HuH-7 (cell line): ENCODE measurements at regions not wholly inside any gene's neighbourhood (a gene's known extent, or its start where the extent isn't known, plus 50 kb on each side); places are given as distances from the start of the nearest gene placed in this dataset.
"Not testable (repeated sequence)": the region's sequence is repeated elsewhere in the genome, so short reads cannot be mapped to it uniquely, and the experiment has no call there.

Experiments used
- DNase-seq: peaks from one replicate; pipeline ENCODE4 v3.0.0; 2011; ENCODE audit warnings: low spot score

DNA sequence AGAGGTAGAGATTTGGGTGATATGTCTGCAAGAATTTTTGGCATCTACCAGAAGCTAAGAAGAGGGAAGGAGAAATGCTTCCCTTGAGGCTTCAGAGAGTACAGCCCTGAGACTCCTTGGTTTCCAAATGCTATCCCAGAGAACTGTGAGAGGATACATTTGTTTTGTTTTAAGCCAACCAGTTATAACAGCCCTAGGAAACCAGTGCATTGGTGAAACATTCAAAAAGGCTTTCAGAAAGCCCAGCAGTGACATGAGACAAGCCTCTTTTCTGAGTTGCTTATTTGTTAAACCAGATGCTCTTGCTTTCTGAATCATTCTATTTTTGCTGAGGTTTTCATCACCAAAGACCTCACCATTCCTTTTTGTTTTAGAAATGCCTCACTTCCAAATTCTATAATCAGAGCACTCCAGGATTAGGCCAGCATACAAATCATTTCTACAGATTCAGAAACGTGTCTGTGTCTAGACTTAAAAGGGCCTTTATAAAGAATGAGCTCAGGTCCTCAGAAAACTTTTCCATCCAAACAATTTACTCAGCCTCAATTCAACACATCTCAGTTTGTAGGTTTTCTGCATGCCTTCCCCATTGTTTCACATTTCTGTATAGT lies 1617.8 kb upstream of the FLRT2 start:
- DNase-seq = no peak

DNA sequence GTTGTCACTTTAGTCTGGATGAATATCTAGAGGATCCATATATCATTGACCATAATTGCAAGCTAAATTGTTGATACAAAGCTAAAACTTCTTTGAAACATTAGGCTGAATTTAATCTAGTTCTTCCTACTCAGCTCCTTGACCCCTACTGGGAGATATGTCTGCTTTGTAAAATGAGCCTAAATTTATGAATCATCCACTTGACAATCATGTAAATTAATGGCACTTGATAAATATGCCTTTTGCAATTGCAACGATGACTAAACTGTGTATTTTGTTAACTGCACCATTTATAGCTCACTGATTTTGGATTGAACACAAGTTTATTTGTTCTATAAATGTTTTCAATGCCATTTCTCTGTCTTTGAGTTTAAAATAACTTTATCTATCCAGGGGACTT lies 1616.5 kb upstream of the FLRT2 start:
- no peak for DNase-seq

DNA sequence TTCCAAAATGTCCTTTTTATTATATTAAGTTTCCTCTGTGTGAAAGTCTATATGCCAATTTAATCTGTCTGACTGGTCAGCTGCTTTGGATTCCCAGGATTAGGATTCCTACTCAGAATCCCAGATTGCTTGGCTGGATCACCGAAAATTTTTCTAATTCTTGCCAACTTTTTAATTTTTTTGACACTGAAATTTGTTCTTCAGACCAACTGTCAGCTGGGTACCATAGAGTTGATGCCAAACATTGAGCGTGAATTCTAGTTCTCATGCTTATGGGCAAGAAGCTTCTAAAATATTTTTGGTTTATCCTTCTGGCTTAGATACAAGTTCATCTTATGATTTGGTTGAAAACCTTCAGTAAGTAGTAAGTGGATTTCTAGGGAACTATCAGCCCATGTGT lies 1611.4 kb upstream of the FLRT2 start:
- DNase-seq = no peak

DNA sequence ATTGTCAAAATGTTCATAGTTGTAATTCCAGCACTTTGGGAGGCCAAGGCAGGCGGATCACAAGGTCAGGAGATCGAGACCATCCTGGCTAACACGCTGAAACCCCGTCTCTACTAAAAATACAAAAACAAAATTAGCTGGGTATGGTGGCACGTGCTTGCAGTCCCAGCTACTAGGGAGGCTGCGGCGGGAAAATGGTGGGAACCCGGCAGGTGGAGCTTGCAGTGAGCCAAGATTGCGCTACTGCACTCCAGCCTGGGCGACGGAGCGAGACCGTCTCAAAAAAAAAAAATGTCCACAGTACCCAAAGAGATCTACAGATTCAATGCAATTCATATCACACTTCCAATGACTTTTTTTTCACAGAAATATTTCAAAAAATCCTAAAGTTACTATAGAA lies 1610.3 kb upstream of the FLRT2 start:
- DNase-seq = not testable (repeated sequence)

DNA sequence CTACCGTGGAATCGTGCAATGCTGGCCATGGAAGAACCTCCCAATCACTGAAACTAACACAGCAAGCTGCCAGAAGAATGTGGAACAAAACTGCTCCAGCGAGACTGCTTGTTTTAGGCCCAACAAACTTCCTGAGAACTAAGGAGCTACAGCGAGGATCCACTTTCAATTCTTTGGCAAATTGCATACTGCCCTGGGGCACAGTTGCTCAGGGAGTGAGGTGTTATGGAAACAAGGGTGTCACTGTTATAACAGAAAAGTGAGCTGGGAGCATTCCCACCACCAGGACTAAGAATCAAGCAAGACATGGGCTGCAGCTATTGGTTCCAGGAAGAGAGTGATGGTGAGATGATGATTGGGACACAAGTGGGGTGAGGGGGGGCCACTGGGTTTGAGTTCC lies 1606.1 kb upstream of the FLRT2 start:
- DNase-seq = no peak

DNA sequence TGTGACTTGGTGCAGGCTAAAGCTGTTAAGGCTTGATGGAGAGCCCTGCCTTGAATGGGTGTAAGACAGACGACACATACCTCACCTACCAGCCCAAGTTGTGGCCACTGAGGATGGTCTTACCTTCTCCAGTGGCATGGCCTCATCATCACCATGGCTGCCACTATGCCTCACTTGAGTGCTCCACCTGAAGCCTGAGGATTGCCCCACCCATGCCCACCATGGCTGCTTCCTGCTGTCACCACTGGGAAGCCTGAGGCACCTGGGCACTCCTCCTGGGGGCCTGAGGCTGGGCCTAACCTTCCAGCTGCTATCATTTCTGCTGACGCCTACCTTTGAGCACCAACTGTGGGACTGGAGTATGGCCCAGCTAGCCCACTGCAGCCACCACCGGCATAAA lies 1605.7 kb upstream of the FLRT2 start:
- DNase-seq = no peak

DNA sequence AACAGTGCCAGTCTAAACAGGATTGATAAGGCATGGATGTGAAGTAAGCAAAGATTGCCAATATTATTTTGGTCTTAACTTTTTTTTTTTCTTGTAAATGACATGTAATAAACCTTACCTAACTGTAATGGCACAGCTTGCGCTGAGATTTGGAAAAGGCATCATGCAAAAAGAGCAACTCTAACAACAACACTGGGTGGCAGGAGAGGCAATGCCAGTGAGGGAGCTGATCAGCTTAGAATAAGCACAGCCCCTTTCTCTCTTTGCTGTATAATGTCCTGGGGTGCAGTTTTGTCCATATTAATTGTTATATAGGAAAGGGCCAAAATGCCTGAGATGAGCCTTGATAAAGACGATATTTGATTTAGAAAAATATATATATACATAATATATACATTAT lies 1589.7 kb upstream of the FLRT2 start:
- DNase-seq = no peak

DNA sequence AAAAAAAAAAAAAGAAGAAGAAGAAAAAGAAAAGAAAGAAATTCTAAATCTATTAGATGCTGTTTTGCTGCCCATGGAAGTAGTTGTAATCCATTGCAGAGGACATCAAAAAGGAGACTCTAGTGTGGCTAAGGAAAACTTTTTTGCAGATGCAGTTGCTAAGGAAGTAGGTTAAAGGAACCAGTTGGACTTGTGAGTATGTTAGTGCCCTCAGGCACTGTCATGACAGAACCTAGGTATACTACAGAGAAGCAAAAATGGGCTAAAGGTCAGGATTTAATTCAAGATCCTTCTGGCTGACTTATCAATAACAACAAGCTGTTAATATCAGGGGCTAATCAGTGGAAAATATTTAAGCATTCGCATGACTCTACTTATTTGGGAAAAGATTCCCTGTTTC lies 1571.6 kb upstream of the FLRT2 start:
- no peak for DNase-seq

DNA sequence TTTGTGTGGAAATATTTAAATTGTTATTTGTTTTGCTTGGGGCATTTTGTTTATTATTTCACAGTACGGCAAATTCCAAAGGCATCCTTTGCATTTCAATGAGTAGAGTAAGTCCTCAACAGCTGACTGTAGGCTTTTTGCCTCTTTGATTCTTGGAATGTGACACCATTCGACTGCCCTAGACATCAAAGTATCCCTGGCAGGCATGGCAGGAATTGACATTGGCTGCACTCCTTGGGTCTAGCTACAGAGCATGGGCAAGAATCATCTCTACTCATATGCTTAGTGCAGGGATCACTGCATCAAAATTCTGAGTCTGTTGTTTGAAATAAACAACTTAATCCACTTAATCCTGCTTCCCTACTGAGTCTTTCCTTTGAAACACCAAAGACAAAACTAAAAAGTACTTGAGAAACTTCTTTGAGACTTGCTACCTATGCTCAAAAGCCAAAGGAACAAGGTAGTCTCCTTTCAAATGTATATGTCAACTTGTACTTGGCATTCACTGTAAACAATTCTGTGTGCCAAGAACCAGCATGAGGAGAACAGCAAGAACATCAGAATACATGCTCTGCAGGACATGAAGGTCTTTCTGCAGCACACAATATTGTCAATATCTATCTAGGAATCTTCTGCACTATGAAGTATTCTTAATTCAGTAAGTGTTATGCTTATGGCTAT lies 1569.0 kb upstream of the FLRT2 start:
- no peak for DNase-seq

DNA sequence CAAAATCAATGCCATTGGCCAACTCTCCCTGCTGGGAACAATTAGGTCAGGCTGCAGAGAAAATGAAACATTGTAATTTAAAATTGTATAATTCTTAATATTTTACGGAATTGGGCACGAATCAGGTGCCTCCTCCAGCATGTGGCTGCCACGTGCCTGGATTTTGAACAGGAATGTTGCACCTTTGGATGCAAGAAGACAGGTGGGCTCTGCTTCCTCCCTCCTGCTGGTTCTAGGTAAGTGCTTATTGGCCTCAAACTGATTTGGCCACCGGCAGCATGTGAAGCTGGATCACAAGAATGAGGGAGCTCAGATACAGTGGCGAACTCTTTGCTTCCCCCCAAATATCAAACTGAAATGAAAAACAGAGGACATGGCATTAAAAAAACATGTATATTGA lies 1559.9 kb upstream of the FLRT2 start:
- no peak for DNase-seq

DNA sequence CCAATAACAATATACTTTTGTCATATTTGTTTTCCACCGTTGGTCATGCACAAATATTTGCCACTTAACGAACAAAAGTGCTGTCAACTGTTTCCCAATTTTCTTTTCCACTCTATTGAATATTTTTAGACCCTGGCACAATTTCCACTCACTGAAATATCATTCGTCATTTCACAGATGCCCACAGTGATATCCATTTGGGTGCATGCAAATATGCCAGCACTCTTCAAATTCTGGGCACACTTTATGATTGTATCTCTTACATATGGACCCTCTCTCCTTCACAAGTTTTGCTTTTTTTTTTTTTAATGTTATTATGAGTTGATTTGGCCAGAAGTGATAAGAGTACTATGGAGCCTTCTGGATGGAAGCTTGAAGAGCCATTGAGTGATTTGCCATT lies 1557.3 kb upstream of the FLRT2 start:
- DNase-seq = no peak

DNA sequence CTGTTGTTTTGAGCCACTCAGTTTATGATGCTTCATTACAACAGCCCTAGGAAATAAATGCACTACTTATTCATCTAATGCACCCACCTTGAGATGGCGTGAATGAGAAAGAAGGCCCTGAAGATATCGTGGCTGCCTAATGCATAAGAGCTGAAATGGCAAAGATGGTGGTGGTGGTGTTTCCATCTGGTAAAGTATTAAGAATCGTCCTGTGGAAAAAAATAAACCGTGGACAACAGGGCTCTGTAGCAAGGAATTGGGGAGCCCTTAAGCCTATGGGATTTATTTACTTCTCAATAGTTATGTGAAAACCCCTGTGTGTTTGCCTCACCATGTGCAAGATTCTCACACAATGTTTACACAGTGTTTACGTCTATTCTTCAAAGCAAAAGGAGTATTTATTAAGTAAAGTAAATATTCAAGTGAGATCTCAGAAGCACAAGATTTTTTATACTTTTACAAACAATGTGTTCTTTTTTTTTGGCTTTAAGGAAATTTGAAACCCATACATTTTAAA lies 1555.2 kb upstream of the FLRT2 start:
- no peak for DNase-seq

DNA sequence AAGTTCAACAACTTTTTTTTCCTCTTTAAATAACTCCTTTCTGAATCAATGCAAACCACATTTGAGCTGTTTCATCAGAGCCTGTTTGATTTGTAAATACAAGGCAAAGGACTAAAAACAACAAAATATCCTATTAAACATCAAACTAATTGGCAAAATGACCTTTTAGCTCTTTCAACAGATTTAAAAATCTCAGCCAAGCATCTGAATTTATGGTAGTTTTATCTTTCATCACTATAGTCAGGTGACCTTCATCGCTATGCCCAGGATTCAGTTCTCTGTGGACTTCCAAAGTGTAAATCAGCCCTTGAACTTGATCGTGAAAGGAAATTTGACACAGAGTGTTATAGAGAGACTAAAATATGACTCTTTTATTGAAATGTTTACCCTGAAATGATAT lies 1554.5 kb upstream of the FLRT2 start:
- no peak for DNase-seq

DNA sequence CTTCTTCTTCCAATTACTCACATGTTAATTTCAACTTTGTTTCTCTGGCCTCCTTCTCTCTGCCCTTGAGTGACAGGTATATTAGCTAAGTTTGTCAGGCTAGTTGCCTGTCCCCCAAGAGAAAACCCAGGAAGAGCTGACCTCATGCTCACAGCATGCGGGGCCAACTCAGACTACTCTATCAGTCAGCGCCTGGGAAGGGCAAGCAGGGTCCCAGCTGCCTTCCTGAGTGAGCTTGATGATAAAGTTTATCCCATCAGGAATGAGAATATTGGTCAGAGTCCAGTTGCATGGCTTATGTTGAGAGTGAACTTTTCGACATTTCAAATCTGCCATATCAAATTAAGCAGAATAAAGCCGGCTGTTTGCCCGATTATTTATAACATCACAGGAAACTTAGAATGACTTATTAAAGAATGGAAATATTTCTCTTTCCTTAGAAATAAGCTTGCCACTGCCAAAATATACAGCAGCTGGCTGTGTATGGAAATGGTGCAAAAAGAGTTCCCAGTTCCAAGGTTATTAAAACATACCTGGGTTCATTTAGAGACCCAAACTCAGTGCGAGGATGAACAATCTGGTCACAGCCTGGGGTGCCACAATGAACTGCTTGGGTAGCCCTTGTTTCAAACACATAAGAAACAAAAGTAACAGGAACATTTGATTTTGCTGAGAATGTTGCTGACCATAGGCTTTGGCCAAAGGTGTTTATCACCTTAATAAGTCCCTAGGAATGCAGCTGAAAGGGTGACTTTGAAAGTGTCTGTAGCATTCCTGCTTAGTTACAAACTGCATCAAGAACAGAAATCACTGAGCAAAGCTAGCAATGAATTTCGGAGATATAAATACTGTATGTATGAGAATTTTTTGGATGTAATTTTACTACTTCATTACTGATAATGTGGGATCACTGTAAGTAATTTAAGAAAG lies 1553.8 kb upstream of the FLRT2 start:
- peak; percentile 8 for DNase-seq

DNA sequence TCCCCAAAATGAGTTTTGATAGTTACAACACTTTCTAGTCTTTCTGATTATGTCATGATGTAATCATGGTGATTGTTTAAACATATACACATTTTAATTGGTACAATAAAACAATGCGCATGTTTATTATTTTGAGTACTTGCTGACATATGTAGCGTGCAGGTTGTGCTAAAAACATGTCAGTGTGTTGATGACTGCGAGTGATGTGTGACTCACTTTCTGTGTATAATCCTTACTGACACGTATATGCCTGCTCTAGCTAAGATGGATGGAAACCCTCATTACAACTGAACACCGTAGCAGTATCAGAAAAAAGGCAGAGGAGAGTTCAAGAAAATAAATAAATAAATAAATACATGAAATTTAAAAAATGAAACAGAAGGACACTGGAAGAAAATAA lies 1552.4 kb upstream of the FLRT2 start:
- no peak for DNase-seq

DNA sequence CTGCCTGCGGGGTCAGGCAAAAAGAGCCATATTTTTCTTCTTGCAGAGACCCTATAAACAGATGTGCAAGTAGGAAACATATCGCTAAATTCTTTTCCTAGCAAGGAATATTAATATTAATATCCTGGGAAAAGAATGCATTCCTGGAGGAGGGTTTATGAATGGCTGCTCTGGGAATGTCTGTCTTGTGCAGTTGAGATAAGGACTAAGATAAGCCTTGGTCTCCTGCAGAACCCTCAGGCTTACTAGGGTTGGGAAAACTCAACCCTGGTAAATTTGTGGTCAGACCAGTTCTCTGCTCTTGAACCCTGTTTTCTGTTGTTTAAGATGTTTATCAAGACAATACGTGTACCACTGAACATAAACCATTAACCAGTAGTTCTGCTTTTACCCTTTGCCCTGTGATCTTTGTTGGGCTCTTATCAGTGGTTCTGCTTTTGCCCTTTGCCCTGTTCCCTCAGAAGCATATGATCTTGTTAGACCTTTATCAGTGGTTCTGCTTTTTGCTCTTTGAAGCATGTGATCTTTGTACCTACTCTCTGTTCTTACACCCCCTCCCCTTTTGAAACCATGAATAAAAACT lies 1548.2 kb upstream of the FLRT2 start:
- DNase-seq = not testable (repeated sequence)

DNA sequence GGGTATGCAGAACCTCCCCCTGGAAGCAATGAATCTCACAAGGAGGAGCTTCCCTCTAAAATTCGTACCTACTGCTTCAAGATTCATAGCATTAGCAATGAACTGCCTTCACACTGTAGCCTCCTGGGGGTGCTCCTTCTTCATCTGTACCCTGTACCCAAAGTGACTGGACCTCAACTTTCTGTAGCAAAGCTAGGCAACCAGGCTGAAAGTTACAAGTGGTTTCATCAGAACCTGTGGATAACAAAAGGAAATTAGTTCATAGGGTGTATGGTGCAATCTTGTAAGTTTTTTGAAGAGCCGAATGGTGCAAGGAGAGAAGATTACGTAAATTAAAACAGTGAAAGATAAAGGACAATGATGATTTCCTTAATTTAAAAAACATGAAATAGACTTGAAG lies 1541.7 kb upstream of the FLRT2 start:
- no peak for DNase-seq

DNA sequence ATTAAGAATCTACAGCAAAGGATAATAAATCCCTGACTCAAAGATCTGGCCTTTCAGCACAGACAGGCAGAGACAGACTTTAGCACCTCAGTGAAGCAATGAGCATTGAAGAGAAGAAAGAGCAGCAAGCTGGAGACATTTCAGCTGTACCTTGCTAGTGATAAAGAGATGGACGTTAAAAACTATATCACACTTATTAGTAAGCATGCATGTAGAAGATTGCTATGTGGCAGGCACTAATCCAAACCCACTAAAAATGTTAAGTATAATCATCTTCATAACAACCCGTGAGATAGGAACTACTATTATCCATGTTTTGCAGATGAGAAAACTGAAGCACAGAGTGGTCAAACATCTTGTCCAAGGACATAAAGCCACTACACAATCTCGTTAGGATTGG lies 1538.3 kb upstream of the FLRT2 start:
- DNase-seq = no peak

DNA sequence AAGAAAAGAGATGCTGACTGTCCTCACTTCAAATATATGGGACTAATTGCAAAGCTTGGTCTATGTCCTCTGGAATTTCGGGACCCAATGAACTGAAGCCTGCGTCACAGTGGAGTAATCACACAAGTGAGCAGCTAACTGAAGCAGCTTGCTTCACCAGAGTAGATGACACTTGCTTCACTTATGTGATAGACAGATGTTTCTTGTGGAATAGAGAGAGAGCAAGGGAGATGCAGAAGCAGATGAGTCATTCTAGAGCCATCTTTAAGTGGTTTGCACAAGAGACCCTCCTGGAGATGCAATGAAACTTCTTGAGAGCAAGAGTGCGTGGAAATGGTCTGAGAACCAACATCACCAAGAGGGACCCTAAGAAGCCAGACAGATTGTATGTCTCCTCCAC lies 1537.1 kb upstream of the FLRT2 start:
- no peak for DNase-seq

DNA sequence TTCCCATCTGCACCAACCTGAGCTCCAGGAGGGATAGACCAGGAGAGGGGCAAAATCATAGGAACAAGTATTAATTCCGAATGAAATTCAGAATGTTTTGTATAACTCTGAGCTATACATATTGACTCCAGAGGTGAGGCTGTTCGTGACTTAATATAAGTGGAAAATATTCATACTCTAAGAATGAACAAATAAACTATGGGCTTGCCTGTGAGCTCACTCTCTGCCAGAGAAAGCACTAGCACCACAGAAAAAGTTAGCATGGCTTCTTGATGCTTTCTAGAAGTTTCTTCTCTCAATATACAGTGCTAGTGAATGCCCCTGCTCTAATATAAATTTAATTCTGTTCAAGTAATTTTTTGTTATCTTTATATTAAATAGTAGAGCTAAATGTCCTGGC lies 1536.4 kb upstream of the FLRT2 start:
- no peak for DNase-seq

DNA sequence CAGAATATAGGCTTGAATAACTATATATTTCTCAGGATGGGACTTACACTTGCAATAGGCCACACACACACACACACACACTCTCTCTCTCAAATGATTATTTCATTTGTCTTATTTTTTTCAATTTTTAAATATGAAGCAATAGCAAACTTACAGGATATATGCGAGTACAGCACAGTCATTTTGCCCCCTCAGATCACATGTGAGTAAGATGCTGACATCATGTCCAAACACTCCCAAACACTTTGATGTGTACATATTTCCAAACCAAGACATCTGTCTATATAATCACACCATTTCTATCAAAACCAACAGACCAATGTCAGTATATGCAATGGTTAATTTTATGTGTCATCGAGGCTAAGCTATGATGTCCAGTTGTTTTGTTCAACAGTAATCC lies 1535.9 kb upstream of the FLRT2 start:
- no peak for DNase-seq

DNA sequence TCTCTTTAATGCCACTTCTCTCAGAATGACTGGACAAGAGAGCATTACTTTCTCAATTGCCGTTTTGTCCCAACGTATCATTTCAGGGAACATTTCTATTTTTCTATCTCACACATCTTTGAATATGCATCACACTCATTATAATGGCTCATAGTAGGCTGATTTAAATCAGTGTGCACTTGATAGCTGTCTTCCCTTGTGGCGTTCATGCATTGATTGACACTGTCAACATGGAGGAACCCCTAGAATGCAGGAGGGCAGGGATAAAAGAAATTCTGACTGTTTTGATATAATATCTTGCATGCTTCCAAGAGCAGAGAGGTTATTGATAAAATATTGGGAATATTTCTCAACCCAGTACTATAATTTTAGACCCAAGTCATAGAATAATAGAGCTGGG lies 1528.9 kb upstream of the FLRT2 start:
- no peak for DNase-seq

DNA sequence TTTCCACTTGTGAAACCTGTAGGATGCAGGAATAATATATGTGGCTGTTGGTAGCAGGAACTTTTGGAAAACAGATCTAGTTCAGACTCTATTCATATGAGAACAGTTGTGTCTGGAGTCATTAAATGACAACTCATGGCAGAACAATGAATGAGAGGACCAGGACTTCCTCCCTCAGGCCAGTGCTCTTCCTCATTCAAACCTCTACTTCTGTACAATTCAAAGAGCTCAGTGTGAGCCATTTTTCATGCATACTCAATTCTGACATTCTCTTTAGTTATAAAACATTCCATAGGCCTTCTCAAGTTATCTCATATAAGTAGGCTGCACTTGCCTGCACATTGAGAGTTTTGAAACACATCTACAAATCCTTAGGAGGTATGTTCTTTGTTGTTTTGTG lies 1526.6 kb upstream of the FLRT2 start:
- DNase-seq = no peak
